Fibroblast of lung (primary cell): ENCODE measurements at regions not wholly inside any gene's neighbourhood (a gene's known extent, or its start where the extent isn't known, plus 50 kb on each side); places are given as distances from the start of the nearest gene placed in this dataset.

ENCODE experiments used
- DNase-seq, 2 donors: peaks; one replicate each; pipeline versions ENCODE4 v3.0.0 to v3.0.0-alpha.2; 2010; ENCODE audit warnings: low read depth in 2 of 2
- H2AFZ ChIP-seq: 2 replicates; pipeline ENCODE4 v1.5.1; 2012; ENCODE audit warnings: low read length, control low read depth, inconsistent platforms
- H3K27ac ChIP-seq: 2 replicates; pipeline ENCODE4 v1.5.1; 2011; ENCODE audit warnings: low read length, control low read depth; ENCODE audit not compliant: insufficient read depth
- H3K27me3 ChIP-seq: 2 replicates; pipeline ENCODE4 v1.5.1; 2011; ENCODE audit warnings: mild to moderate bottlenecking, low read length; ENCODE audit not compliant: control insufficient read depth, insufficient read depth
- H3K36me3 ChIP-seq: 2 replicates; pipeline ENCODE4 v1.5.1; 2011; ENCODE audit warnings: low read length; ENCODE audit not compliant: control insufficient read depth, insufficient read depth
- H3K4me1 ChIP-seq: 2 replicates; pipeline ENCODE4 v1.5.1; 2011; ENCODE audit warnings: low read length; ENCODE audit not compliant: control insufficient read depth, insufficient read depth; ENCODE audit errors: extremely low read depth
- H3K4me2 ChIP-seq: 2 replicates; pipeline ENCODE4 v1.5.1; 2011; ENCODE audit warnings: low read length, control low read depth; ENCODE audit not compliant: insufficient read depth; ENCODE audit errors: extremely low read depth
- H3K4me3 ChIP-seq, 4 experiments: fragments of 200-600 bp in 1 of 4; sonication (generic) in 1 of 4; replicated peaks in 1 of 4; 2 replicates each; pipeline ENCODE4 v1.5.1; 2011 to 2016; ENCODE audit warnings: low read length in 4 of 4, low read depth in 3 of 4, mild to moderate bottlenecking in 3 of 4, control low read depth in 2 of 4, inconsistent platforms in 1 of 4, mixed read lengths in 1 of 4; ENCODE audit not compliant: insufficient read depth in 1 of 4; ENCODE audit errors: control extremely low read depth in 1 of 4
- H3K79me2 ChIP-seq: 2 replicates; pipeline ENCODE4 v1.5.1; 2012; ENCODE audit warnings: mild to moderate bottlenecking, low read length, inconsistent platforms; ENCODE audit not compliant: control insufficient read depth, insufficient read depth
- H3K9ac ChIP-seq: 2 replicates; pipeline ENCODE4 v1.5.1; 2011; ENCODE audit warnings: mild to moderate bottlenecking, low read length, control low read depth; ENCODE audit not compliant: insufficient read depth
- H3K9me3 ChIP-seq: 2 replicates; pipeline ENCODE4 v1.5.1; 2012; ENCODE audit warnings: low read depth, low read length; ENCODE audit not compliant: control insufficient read depth, insufficient read depth
- H4K20me1 ChIP-seq: 2 replicates; pipeline ENCODE4 v1.5.1; 2011; ENCODE audit warnings: low read length; ENCODE audit not compliant: control insufficient read depth, insufficient read depth; ENCODE audit errors: extremely low read depth
- EZH2 ChIP-seq: IDR thresholded peaks from 2 replicates; pipeline ENCODE4 v1.5.1; 2012; ENCODE audit warnings: low read length, control low read depth, mild to moderate bottlenecking; ENCODE audit errors: missing control alignments
- TF ChIP-seq, protein P1 (sequence below), 2 donors: IDR thresholded peaks in 1 of 2; conservative IDR thresholded peaks in 1 of 2; 1 replicate in 1 of 2; 2 replicates in 1 of 2; pipeline ENCODE4 v1.5.1; 2011 to 2012; ENCODE audit warnings: low read length in 2 of 2, control low read depth in 1 of 2, inconsistent platforms in 1 of 2, low read depth in 1 of 2, mild to moderate bottlenecking in 1 of 2

- H3K9ac ChIP-seq: no peak overlapping the region
- H3K79me2 ChIP-seq: no peaks in the 10 kb centered on the region
- no peak overlapping the region for H3K4me2 ChIP-seq
- H3K4me1 ChIP-seq: no peaks in the 10 kb centered on the region
- H3K27ac ChIP-seq: no peak overlapping the region
- H3K4me3 ChIP-seq: no peak overlapping the region
- H3K36me3 ChIP-seq: no peaks in the 10 kb centered on the region
- H3K27me3 ChIP-seq: no peaks in the 10 kb centered on the region
- no peak for DNase-seq
- TF ChIP-seq EZH2: no peak
- TF ChIP-seq, protein P1, sequence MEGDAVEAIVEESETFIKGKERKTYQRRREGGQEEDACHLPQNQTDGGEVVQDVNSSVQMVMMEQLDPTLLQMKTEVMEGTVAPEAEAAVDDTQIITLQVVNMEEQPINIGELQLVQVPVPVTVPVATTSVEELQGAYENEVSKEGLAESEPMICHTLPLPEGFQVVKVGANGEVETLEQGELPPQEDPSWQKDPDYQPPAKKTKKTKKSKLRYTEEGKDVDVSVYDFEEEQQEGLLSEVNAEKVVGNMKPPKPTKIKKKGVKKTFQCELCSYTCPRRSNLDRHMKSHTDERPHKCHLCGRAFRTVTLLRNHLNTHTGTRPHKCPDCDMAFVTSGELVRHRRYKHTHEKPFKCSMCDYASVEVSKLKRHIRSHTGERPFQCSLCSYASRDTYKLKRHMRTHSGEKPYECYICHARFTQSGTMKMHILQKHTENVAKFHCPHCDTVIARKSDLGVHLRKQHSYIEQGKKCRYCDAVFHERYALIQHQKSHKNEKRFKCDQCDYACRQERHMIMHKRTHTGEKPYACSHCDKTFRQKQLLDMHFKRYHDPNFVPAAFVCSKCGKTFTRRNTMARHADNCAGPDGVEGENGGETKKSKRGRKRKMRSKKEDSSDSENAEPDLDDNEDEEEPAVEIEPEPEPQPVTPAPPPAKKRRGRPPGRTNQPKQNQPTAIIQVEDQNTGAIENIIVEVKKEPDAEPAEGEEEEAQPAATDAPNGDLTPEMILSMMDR (conservative IDR thresholded peaks at IDR 0.05 in 1 of 2, IDR thresholded peaks at IDR 0.05 in 1 of 2; ENCODE audit: low read depth in 1 of 2, low read length in 2 of 2): no peak
- no peaks in the 10 kb centered on the region for H4K20me1 ChIP-seq
- no peaks in the 10 kb centered on the region for H3K9me3 ChIP-seq
- H2AFZ ChIP-seq: no peak overlapping the region
These were observed 70.6 kb upstream of the CPEB4 start for GRCh38 chr5:173817561-173817960.

DNA sequence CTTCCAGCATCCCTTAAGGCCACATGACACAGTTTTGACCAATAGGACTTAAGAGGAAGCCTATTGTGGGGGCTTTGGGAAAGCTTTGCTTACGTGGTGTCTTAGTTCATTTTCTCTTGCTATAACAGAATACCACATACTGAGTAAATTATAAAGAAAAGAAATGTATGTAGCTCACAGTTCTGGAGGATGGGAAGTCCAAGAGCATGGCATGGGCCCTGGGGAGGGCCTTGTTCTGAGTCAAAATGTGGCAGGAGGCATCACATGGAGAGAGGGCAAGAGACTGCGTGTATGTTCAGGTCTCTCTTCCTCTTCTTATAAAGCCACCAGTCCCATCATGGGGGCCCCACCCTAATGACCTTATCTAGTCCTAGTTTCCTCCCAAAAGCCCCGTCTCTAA, 68.6 kb upstream of the CPEB4 start:
- H2AFZ ChIP-seq: no peak overlapping the region
- H3K4me3 ChIP-seq: no peak overlapping the region
- H3K27ac ChIP-seq: no peak overlapping the region
- no peak overlapping the region for H3K4me2 ChIP-seq
- no peaks in the 10 kb centered on the region for H3K9me3 ChIP-seq
- no peak for DNase-seq
- H3K4me1 ChIP-seq: no peaks in the 10 kb centered on the region
- no peaks in the 10 kb centered on the region for H3K36me3 ChIP-seq
- no peak overlapping the region for H3K9ac ChIP-seq
- H3K79me2 ChIP-seq: no peaks in the 10 kb centered on the region
- TF ChIP-seq, protein P1 (conservative IDR thresholded peaks at IDR 0.05 in 1 of 2, IDR thresholded peaks at IDR 0.05 in 1 of 2; ENCODE audit: low read depth in 1 of 2, low read length in 2 of 2): no peak
- H3K27me3 ChIP-seq: no peaks in the 10 kb centered on the region
- no peaks in the 10 kb centered on the region for H4K20me1 ChIP-seq

- no peak for TF ChIP-seq EZH2
- TF ChIP-seq, protein P1 (conservative IDR thresholded peaks at IDR 0.05 in 1 of 2, IDR thresholded peaks at IDR 0.05 in 1 of 2; ENCODE audit: low read depth in 1 of 2, low read length in 2 of 2): no peak
- H3K4me2 ChIP-seq: no peak overlapping the region
- no peak for DNase-seq
- no peaks in the 10 kb centered on the region for H3K79me2 ChIP-seq
- no peak overlapping the region for H3K27ac ChIP-seq
- H3K4me1 ChIP-seq: no peaks in the 10 kb centered on the region
- no peaks in the 10 kb centered on the region for H3K36me3 ChIP-seq
- H2AFZ ChIP-seq: no peak overlapping the region
- H3K4me3 ChIP-seq: no peak overlapping the region
- no peaks in the 10 kb centered on the region for H3K9me3 ChIP-seq
- no peaks in the 10 kb centered on the region for H4K20me1 ChIP-seq
- H3K9ac ChIP-seq: no peak overlapping the region
- no peaks in the 10 kb centered on the region for H3K27me3 ChIP-seq
These were observed 64.9 kb upstream of the CPEB4 start for GRCh38 chr5:173823274-173823644.
